IPS DF 6.9 (cell line): ENCODE measurements at regions not wholly inside any gene's neighbourhood (a gene's known extent, or its start where the extent isn't known, plus 50 kb on each side); places are given as distances from the start of the nearest gene placed in this dataset.

ENCODE experiments used
- DNase-seq: peaks from one replicate; pipeline ENCODE4 v3.0.0-alpha.2; 2013; ENCODE audit warnings: low read depth, low spot score
- H3K27ac ChIP-seq: one replicate; pipeline ENCODE4 v1.5.1; 2013; ENCODE audit warnings: low read length, control low read depth
- H3K27me3 ChIP-seq: 2 replicates; pipeline ENCODE4 v1.6.1; 2013; ENCODE audit warnings: mild to moderate bottlenecking, low read length; ENCODE audit not compliant: control insufficient read depth, insufficient read depth
- H3K36me3 ChIP-seq: 2 replicates; pipeline ENCODE4 v1.6.1; 2013; ENCODE audit warnings: low read length; ENCODE audit not compliant: control insufficient read depth, insufficient read depth
- H3K4me1 ChIP-seq: 2 replicates; pipeline ENCODE4 v1.6.1; 2013; ENCODE audit warnings: low read length; ENCODE audit not compliant: control insufficient read depth, insufficient read depth
- H3K4me3 ChIP-seq: 2 replicates; pipeline ENCODE4 v1.5.1; 2013; ENCODE audit warnings: mild to moderate bottlenecking, low read length
- H3K9me3 ChIP-seq: 2 replicates; pipeline ENCODE4 v1.6.1; 2013; ENCODE audit warnings: low read length, inconsistent platforms; ENCODE audit not compliant: control insufficient read depth, insufficient read depth
- WGBS: extraction: QIAGEN DNeasy Blood & Tissue Kit; methylation state at CpG from one replicate; pipeline ENCODE4 v1.1.7; 2013; ENCODE audit warnings: mixed read lengths, missing lambda C conversion rate; ENCODE audit not compliant: insufficient read length, insufficient coverage; 5-methylcytosine and 5-hydroxymethylcytosine counted together

- no peaks in the 10 kb centered on the region for H3K9me3 ChIP-seq
- no peaks in the 10 kb centered on the region for H3K27me3 ChIP-seq
- H3K4me1 ChIP-seq, result no peaks in the 10 kb centered on the region
- no peaks in the 10 kb centered on the region for H3K36me3 ChIP-seq
- no peak for DNase-seq
- WGBS, result no CpG with 5 or more reads among the region's 28 CpGs
- H3K4me3 ChIP-seq, result no peak overlapping the region
- no peak overlapping the region for H3K27ac ChIP-seq
These were observed 62.6 kb upstream of the PRR20G start for GRCh38 chr3:127350172-127351050.

GRCh38 chr3:127349501-127350171 lies 61.8 kb upstream of the PRR20G start:
- WGBS, result no CpG with 5 or more reads among the region's 19 CpGs

GRCh38 chr3:127342735-127343134 lies 54.9 kb upstream of the PRR20G start:
- no CpG with 5 or more reads among the region's 9 CpGs for WGBS
- Histone ChIP-seq H3K27ac (no peak overlapping the region), H3K27me3 (no peaks in the 10 kb centered on the region), H3K9me3 (no peaks in the 10 kb centered on the region), H3K36me3 (no peaks in the 10 kb centered on the region), H3K4me1 (no peaks in the 10 kb centered on the region), H3K4me3 (no peak overlapping the region)
- no peak for DNase-seq

More at GRCh38 chr3:127349501-127350171, 61.8 kb upstream of the PRR20G start:
- Histone ChIP-seq H3K9me3 (no peaks in the 10 kb centered on the region), H3K4me3 (no peak overlapping the region), H3K27ac (no peak overlapping the region), H3K4me1 (no peaks in the 10 kb centered on the region), H3K36me3 (no peaks in the 10 kb centered on the region), H3K27me3 (no peaks in the 10 kb centered on the region)
- DNase-seq, result no peak

- DNase-seq, result no peak
- Histone ChIP-seq H3K9me3 (no peaks in the 10 kb centered on the region), H3K36me3 (no peaks in the 10 kb centered on the region), H3K4me1 (no peaks in the 10 kb centered on the region), H3K27ac (no peak overlapping the region), H3K4me3 (no peak overlapping the region), H3K27me3 (peaks cover 4% of the 10 kb centered on the region; the same call in 1 of the 2 replicates)
- WGBS, result no CpG with 5 or more reads among the region's 20 CpGs
These were observed 52.3 kb upstream of the PRR20G start for GRCh38 chr3:127339928-127340861.

- Histone ChIP-seq H3K27me3 (peaks cover 4% of the 10 kb centered on the region; the same call in 1 of the 2 replicates), H3K4me3 (no peak overlapping the region), H3K27ac (no peak overlapping the region), H3K4me1 (no peaks in the 10 kb centered on the region), H3K36me3 (no peaks in the 10 kb centered on the region), H3K9me3 (no peaks in the 10 kb centered on the region)
- WGBS, result no CpG with 5 or more reads among the region's 3 CpGs
- DNase-seq, result no peak
These were observed 51.2 kb upstream of the PRR20G start for GRCh38 chr3:127339016-127339415.

- WGBS, result no CpG with 5 or more reads among the region's 52 CpGs
- Histone ChIP-seq H3K9me3 (no peaks in the 10 kb centered on the region), H3K4me3 (peak overlapping the region; percentile 14; the same call in 1 of the 2 replicates), H3K4me1 (no peaks in the 10 kb centered on the region), H3K36me3 (no peaks in the 10 kb centered on the region), H3K27me3 (peaks cover 4% of the 10 kb centered on the region; the same call in 1 of the 2 replicates), H3K27ac (no peak overlapping the region)
- DNase-seq, result no peak
These were observed 50.2 kb upstream of the PRR20G start for GRCh38 chr3:127337911-127338531.
